NK-92 (cell line): ENCODE measurements at regions not wholly inside any gene's neighbourhood (a gene's known extent, or its start where the extent isn't known, plus 50 kb on each side); places are given as distances from the start of the nearest gene placed in this dataset.
"Not testable (repeated sequence)": the region's sequence is repeated elsewhere in the genome, so short reads cannot be mapped to it uniquely, and the experiment has no call there.

Source experiments
- DNase-seq: peaks from one replicate; lab custom pipeline; 2025; ENCODE audit not compliant: unreplicated experiment; lab: John Stamatoyannopoulos, UW

- DNase-seq, result not testable (repeated sequence)
Observed at GRCh38 chr2:2580841-2581240, 249.8 kb upstream of the MYT1L start.

DNA sequence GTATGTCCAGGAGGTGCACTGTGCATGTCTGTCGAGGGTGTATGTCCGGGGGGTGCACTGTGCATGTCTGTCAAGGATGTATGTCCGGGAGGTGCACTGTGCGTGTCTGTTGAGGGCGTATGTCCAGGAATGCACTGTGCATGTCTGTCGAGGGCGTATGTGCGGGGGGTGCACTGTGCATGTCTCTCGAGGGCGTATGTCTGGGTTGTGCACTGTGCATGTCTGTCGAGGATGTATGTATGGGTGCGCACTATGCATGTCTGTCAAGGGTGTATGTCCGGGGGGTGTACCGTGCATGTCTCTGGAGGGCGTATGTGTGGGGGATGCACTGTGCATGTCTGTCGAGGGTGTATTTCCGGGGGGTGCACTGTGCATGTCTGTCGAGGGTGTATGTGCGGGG lies 249.3 kb upstream of the MYT1L start:
- DNase-seq, result no peak

GRCh38 chr2:2579814-2580213 lies 248.7 kb upstream of the MYT1L start:
- DNase-seq, result no peak

- no peak for DNase-seq
Observed at GRCh38 chr2:2577407-2577831, 246.3 kb upstream of the MYT1L start.

DNA sequence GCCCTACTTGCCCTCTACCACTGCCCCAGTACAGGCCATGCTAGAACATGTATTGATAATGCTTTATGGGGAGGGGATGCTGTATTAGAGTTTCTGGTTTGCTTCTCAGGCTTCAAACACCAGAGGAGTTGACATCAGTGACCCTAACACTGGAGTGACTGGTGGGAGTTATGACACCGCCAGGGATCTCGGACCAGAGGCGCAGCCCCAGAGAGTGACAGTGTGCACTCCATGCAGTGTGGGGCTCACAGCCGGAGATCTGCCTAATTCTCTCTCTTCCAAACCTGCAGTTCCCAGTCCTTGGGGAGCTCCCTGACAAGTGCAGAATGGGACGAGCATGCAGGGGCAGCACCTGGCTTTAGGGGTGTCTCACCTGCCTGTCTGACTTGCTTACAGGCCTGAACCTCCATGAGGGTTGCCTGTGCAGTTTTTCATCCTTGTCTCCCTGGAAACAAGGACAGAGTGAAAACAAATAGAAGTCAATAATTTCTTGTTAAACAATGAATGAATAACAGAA lies 244.9 kb upstream of the MYT1L start:
- DNase-seq, result no peak

DNA sequence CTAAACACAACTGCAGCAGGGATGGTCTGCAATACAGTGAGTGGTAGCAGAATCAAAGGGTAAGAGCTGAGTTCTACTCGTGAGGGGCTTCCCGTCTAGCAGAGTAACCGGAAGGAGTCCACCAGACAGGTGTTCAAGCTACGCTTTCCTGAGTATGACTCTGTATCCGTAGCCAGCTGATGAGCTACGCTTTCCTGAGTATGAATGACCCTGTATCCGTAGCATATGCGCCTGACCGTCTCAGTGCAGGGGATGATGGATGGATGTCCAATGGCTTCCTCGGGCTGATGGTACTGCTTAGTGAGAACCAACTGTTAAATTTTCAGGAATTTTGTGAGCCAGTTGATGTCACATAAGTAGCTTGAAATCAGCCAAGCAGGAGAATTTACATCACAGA lies 244.1 kb upstream of the MYT1L start:
- no peak for DNase-seq

GRCh38 chr2:2574401-2575180 lies 243.5 kb upstream of the MYT1L start:
- DNase-seq, result no peak

DNA sequence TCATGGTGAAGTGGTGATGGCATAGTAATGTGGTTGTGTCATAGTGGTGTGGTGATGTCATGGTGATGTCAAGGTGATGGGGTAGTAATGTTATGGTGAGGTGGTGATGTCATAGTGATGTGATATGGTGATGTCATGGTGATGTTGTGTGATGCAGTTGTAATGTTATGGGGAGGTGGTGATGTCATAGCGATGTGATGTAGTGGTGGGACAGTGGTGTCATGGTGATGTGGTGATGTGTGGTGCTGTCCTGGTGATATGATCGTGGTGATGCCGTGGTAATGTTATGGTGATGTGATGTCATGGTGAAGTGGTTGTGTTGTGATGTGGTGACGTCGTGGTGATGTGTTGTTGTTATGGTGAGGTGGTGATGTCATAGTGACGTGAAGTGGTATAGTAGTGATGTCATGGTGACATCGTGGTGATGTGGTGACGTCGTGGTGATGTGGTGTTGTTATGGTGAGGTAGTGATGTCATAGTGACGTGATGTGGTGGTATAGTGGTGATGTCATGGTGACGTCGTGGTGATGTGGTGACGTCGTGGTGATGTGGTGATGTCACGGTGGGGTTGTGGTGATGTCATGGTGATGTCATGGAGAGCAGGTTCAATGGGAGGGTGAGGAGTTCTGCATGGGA lies 242.7 kb upstream of the MYT1L start:
- no peak for DNase-seq

DNA sequence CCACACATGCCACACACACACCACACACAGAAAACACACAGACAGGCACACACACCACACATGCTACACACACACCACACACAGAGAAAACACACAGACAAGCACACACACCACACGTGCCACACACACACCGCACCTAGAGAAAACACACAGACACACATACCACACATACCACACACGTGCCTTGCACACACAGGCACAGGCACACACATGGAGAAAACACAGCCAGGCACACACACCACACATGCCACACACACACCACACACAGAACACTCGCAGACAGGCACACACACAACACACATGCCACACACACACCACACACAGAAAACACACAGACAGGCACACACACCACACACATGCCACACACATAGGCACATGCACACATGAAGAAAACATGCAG lies 242.1 kb upstream of the MYT1L start:
- no peak for DNase-seq

DNA sequence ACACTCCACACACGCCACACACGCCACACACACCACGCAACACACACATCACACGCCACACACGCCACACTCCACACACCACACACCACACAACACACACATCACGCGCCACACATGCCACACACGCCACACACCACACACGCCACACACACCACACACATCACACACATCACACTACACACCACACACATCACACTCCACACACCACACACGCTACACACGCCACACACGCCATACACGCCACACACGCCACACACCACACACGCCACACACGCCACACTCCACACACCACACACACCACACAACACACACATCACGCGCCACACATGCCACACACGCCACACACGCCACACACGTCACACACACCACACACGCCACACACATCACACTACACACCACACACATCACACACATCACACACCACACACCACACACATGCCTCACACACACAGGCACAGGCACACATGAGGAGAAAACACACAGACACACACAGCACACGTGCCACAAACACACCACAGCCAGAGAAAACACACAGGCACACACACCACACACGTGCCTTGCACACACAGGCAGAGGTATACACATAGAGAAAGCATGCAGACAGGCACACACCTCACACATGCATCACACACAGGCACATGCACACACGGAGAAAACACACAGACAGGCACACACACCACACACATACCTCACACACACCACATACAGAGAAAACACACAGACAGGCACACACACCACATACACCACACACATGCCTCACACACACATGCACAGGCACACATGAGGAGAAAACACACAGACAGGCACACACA lies 241.5 kb upstream of the MYT1L start:
- no peak for DNase-seq

DNA sequence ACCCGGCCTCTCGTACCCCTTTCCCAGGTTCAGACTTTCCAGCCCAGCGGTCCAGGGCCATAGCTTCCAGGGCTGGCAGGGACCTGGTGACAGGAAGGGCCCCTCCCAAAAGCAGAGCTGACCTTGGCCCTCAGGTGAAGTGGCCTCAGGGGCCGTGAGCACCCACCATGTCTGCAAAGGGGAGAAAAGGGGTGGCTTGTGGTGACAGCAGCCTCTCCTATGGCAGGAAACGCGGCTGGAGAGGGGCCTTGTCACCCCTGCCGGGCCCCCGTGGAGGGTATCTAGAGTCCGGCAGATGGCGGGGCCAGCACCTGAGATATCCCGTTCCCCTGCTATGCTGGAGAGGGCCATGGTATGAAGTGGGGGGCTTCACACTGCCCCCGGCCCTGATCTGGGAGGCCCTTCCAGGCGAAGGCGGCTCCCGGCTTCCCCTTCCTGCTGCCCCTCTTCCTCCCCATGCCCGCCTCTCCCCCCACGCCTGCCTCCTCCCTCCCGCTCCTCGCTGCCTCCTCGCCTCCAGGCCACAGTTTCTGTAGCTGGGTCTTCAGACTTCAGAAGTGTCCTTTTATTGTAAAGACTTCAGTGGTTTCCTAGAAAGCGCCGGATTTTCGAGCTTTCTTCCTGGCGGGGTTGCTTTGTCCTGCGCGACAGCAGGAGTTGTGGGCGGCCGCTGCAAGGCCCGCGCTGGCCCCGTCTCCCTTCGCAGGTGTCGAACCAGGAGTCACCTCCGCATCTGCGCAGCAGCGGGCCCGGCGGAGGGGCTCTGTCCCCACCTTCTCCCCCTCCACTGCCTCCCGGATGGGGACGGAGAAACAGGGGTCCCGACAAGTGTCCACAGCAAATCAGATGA lies 240.5 kb upstream of the MYT1L start:
- DNase-seq, result no peak

DNA sequence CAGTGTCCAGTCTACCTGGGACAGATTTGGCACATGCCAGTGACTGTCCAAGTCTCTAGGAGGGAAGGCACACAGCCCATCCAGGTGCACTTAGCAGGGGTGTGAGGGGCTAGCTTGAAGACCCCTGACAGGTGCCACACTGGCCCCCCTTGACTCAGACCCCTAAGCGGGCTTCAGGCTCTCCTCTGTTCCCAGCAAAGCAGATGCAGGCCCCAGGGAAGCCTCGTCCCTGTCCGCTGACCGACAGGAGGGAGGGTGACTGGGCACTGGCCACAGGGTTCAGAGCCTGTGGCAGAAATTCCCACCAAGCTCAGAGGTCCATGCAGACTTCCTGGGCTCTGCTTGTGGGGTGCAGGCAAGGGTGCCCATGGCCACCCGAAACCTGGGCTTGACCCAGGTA lies 239.8 kb upstream of the MYT1L start:
- no peak for DNase-seq

- DNase-seq, result no peak
Observed at GRCh38 chr2:2570360-2570759, 239.3 kb upstream of the MYT1L start.

DNA sequence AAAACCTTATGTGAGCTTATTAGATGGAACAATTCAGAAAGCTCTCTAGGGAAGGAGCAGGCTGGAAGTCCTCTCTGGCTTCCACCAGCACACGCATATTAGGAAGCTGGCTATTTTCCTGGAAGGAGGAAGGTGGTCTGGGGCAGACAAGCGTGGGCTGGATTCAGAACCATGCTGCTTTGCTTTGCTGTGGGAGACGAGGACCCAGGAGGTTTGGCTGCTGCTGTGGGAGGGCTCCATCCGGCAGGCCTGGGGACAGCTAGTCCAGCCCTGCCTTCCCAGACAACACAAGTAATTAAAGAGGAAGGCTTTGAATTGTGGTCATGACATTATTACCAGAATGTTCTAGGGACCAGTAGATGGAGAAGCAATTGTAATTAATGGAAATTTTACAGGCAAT lies 238.8 kb upstream of the MYT1L start:
- no peak for DNase-seq

- no peak for DNase-seq
Observed at GRCh38 chr2:2569306-2569705, 238.2 kb upstream of the MYT1L start.

DNA sequence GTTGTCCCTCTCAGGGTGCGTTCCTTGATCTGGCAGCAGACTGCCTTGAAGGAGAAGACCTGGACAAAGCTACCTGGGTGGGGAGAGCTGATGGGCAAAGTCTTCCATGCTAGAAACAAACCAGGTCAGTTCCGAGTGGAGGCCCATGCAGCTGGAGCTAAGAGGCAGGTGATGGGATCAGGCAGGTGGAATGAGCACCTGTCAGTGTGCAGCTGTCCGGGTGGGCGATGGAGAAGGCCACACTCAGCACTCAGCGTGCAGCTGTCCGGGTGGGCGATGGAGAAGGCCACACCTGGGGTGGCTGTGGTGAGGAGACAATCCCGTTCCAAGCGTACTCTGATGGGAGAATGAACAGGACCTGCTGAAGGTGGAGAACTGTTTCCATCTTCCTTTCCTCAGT lies 237.3 kb upstream of the MYT1L start:
- DNase-seq, result no peak

DNA sequence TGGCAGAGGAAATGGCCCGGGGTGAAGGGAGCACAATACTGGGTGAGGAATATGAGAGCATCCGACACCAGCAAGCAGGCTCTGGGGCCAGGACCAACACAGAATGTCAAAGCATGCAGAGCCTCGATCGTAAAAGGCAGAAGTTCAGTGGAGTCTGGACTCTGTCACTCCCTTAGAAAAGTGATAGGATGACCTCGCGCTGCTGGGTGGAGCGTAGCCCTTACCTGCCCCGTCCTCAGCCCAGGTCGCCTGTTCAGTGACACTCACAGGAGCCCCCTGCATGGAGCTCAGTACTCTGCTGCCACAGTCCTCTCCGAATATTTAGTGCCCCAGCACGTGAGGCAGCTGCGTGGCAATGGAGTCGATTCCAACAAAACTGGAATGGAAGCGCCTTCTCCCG lies 236.7 kb upstream of the MYT1L start:
- no peak for DNase-seq

DNA sequence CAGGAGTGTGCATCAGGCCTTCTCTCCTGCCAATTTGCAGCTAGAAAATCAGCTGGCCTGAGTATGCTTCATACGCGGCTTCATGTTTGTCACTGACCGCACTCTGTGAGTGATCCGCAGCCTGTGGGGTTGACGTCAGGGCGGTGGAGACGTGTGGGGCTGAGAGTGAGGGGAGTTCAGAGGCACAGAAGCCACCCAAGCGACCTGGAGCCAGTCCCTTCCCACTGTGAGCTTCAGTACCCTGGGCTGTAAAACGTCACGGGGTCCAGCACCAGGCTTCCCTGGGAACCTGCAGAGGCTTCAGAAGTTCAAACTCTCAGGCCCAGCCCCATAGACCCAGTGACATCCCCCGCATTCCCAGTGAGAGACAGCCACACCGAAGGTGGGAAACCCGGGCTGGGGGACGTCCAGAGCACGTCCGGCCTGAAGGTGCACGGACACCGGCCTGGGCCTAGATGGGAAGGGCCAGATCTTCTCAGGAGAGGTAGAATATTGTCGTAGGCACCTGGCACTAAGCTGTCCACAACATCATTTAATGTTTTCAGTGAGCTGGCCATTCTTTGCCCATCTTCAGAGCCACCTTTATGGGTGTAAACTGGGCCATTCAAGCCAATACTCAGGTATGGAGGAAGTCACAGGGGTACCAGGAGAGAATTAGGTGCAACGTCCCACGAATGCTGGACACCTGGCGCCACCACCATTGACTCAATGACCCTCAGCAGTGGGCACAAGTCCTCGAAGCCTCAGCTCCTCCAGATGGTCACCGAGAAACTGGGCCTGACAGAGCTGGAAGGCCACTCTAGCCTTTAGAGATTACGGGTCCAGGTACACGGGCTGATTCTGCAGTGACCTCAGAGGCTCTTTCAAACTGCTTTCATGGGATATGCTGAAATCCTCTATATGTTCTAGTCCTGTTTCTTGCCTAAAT lies 235.6 kb upstream of the MYT1L start:
- DNase-seq, result no peak

DNA sequence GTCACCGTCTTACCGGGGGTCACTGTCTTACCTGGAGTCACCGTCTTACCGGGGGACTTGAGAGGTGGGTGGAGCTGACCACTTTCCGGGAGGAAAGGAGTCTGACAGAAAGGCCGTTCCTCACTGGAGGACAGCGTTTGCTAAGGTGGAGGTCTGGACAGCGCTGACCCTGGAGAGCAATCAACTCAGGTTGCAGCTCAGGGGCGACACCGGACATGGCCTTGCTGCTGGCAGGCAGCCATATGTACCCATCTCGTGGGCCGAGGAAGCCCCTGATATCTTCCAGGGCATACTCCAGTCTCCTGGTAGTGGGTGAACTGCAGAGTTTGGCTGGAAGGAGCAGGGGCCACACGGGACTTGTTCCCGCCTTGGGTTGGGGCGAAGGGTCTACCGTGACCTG lies 234.6 kb upstream of the MYT1L start:
- no peak for DNase-seq
